Mucosa of descending colon (tissue), 3 donors: ENCODE measurements at regions not wholly inside any gene's neighbourhood (a gene's known extent, or its start where the extent isn't known, plus 50 kb on each side); places are given as distances from the start of the nearest gene placed in this dataset.

Experiments used
- ATAC-seq: fragments of 200-7000 bp; cut with Tn5 transposase; one replicate; pipeline ENCODE4 v1.9.1; 2020; ENCODE audit warnings: mild to moderate bottlenecking, moderate library complexity
- DNase-seq, 3 donors: peaks; one replicate each; pipeline ENCODE4 v3.0.0-alpha.2; 2020
- H3K36me3 ChIP-seq: fragments of 200-600 bp; one replicate; pipeline ENCODE4 v1.8.0; 2021; ENCODE audit warnings: low read depth, mild to moderate bottlenecking
- H3K4me1 ChIP-seq: fragments of 200-600 bp; one replicate; pipeline ENCODE4 v1.8.0; 2021; ENCODE audit warnings: low read depth, mild to moderate bottlenecking
- H3K4me3 ChIP-seq: fragments of 200-600 bp; one replicate; pipeline ENCODE4 v1.8.0; 2021; ENCODE audit warnings: mild to moderate bottlenecking
- H3K9me3 ChIP-seq: fragments of 200-600 bp; one replicate; pipeline ENCODE4 v1.8.0; 2021; ENCODE audit warnings: mild to moderate bottlenecking
- CTCF ChIP-seq: fragments of 200-600 bp; IDR thresholded peaks from one replicate; pipeline ENCODE4 v1.8.0; 2022; ENCODE audit warnings: antibody characterized with exemption, mild to moderate bottlenecking
- intact Hi-C, 2 donors: fragments of 100-400 bp; cut with DNase I in 1 of 2; cut with micrococcal nuclease in 1 of 2; formaldehyde crosslinking; loops; one replicate each; pipeline versions ENCODE4 v1.11.0 to v1.11.1; 2022; cut with DNase I, micrococcal nuclease
- donor health status: DM: no; HTN: no; CAD: no; lungs with moderate emphysema.
- donor health status: DM: no; HTN: no; CAD: no.
- donor health status: DM: no; HTN: yes; CAD: no.

- Histone ChIP-seq H3K9me3 (no peaks in the 10 kb centered on the region), H3K36me3 (no peaks in the 10 kb centered on the region), H3K4me1 (no peaks in the 10 kb centered on the region), H3K4me3 (no peak overlapping the region)
- peak; percentile 44 for ATAC-seq
- peak in 2 of 3 donors; percentile 7 to 41 for DNase-seq
- intact Hi-C loops: no loop called here
- TF ChIP-seq CTCF: no peak
Observed at GRCh38 chr7:46205478-46205877, 284.4 kb upstream of the IGFBP3 start.

- Histone ChIP-seq H3K36me3 (no peaks in the 10 kb centered on the region), H3K9me3 (no peaks in the 10 kb centered on the region), H3K4me1 (no peaks in the 10 kb centered on the region), H3K4me3 (no peak overlapping the region)
- no peak for TF ChIP-seq CTCF
- no peak for ATAC-seq
- intact Hi-C loops: no loop called here
- no peak for DNase-seq
Observed at GRCh38 chr7:46203926-46204325, 282.9 kb upstream of the IGFBP3 start.

GRCh38 chr7:46202379-46202778 lies 281.3 kb upstream of the IGFBP3 start:
- Histone ChIP-seq H3K4me3 (no peak overlapping the region), H3K36me3 (no peaks in the 10 kb centered on the region), H3K9me3 (no peaks in the 10 kb centered on the region), H3K4me1 (no peaks in the 10 kb centered on the region)
- TF ChIP-seq CTCF: no peak
- intact Hi-C loops: no loop called here
- no peak for ATAC-seq
- DNase-seq: no peak

GRCh38 chr7:46201961-46202360 lies 280.9 kb upstream of the IGFBP3 start:
- intact Hi-C loops: no loop called here
- TF ChIP-seq CTCF: no peak
- ATAC-seq (no peak), DNase-seq (no peak)
- H3K4me1 ChIP-seq: no peaks in the 10 kb centered on the region
- no peak overlapping the region for H3K4me3 ChIP-seq
- H3K36me3 ChIP-seq: no peaks in the 10 kb centered on the region
- H3K9me3 ChIP-seq: no peaks in the 10 kb centered on the region

- DNase-seq (no peak), ATAC-seq (no peak)
- Histone ChIP-seq H3K4me1 (no peaks in the 10 kb centered on the region), H3K36me3 (no peaks in the 10 kb centered on the region), H3K4me3 (no peak overlapping the region), H3K9me3 (no peaks in the 10 kb centered on the region)
- TF ChIP-seq CTCF: no peak
- intact Hi-C loops: no loop called here
Observed at GRCh38 chr7:46198701-46199100, 277.6 kb upstream of the IGFBP3 start.
